ENCODE measurements at regions not wholly inside any gene's neighbourhood (a gene's known extent, or its start where the extent isn't known, plus 50 kb on each side); places are given as distances from the start of the nearest gene placed in this dataset.

- no peak for DNase-seq
Measured at GRCh38 chr10:106520698-106521097, 643.8 kb downstream of the SORCS1 start.

GRCh38 chr10:106519376-106520030, 645.0 kb downstream of the SORCS1 start:
- DNase-seq: no peak

GRCh38 chr10:106515206-106515790, 649.2 kb downstream of the SORCS1 start:
- DNase-seq: no peak

GRCh38 chr10:106513352-106513771, 651.1 kb downstream of the SORCS1 start:
- DNase-seq: no peak

- no peak for DNase-seq
Measured at GRCh38 chr10:106511917-106512316, 652.6 kb downstream of the SORCS1 start.

GRCh38 chr10:106508950-106509349, 655.6 kb downstream of the SORCS1 start:
- no peak for DNase-seq

- DNase-seq: no peak
Measured at GRCh38 chr10:106506526-106507283, 657.8 kb downstream of the SORCS1 start.

- DNase-seq: no peak
Measured at GRCh38 chr10:106504536-106504935, 660.0 kb downstream of the SORCS1 start.

- DNase-seq: no peak
Measured at GRCh38 chr10:106502641-106503040, 661.9 kb downstream of the SORCS1 start.

- no peak for DNase-seq
Measured at GRCh38 chr10:106500925-106501525, 663.5 kb downstream of the SORCS1 start.

- DNase-seq: no peak
Measured at GRCh38 chr10:106500041-106500924, 664.2 kb downstream of the SORCS1 start.

GRCh38 chr10:106499448-106499847, 665.1 kb downstream of the SORCS1 start:
- no peak for DNase-seq

- DNase-seq: no peak
Measured at GRCh38 chr10:106498675-106499074, 665.8 kb downstream of the SORCS1 start.

GRCh38 chr10:106495931-106496330, 668.6 kb downstream of the SORCS1 start:
- no peak for DNase-seq

- no peak for DNase-seq
Measured at GRCh38 chr10:106493751-106494150, 670.8 kb downstream of the SORCS1 start.

- no peak for DNase-seq
Measured at GRCh38 chr10:106493226-106493625, 671.3 kb downstream of the SORCS1 start.

GRCh38 chr10:106487726-106488125, 676.8 kb downstream of the SORCS1 start:
- no peak for DNase-seq

- DNase-seq: no peak
Measured at GRCh38 chr10:106481598-106482275, 682.8 kb downstream of the SORCS1 start.

- peak; percentile 6 for DNase-seq
Measured at GRCh38 chr10:106479636-106480035, 684.9 kb downstream of the SORCS1 start.

- DNase-seq: no peak
Measured at GRCh38 chr10:106474876-106475275, 689.6 kb downstream of the SORCS1 start.

GRCh38 chr10:106473129-106473685, 691.3 kb downstream of the SORCS1 start:
- DNase-seq: no peak

- DNase-seq: no peak
Measured at GRCh38 chr10:106467506-106467905, 697.0 kb downstream of the SORCS1 start.
